ENCODE measurements at regions not wholly inside any gene's neighbourhood (a gene's known extent, or its start where the extent isn't known, plus 50 kb on each side); places are given as distances from the start of the nearest gene placed in this dataset.

- Histone ChIP-seq H3K27me3 (ENCODE audit: control insufficient read depth in 2 of 2, insufficient read depth in 2 of 2, low read length in 2 of 2) (peaks cover 12 to 40% of the 10 kb centered on the region in 2 experiments), H3K4me1 (replicated peaks in 1 of 2; ENCODE audit: control insufficient read depth in 2 of 2, insufficient read depth in 2 of 2, low read length in 2 of 2) (no peaks in the 10 kb centered on the region), H3K79me2 (ENCODE audit: control insufficient read depth, insufficient read depth, low read length) (no peaks in the 10 kb centered on the region), H2AFZ (ENCODE audit: low read depth, low read length) (no peak overlapping the region), H4K20me1 (replicated peaks; ENCODE audit: control insufficient read depth, insufficient read depth, low read length) (no peaks in the 10 kb centered on the region), H3K9me1 (ENCODE audit: control insufficient read depth, insufficient read depth, low read length) (no peaks in the 10 kb centered on the region), H3K36me3 (ENCODE audit: control insufficient read depth, insufficient read depth, low read length) (no peaks in the 10 kb centered on the region), H3K27ac (ENCODE audit: extremely low read depth, low read depth, low read length) (no peak overlapping the region), H3K4me2 (ENCODE audit: insufficient read depth, low read length) (no peak overlapping the region), H3K9ac (ENCODE audit: insufficient read depth in 1 of 2, low read depth in 2 of 2, low read length in 2 of 2) (no peak overlapping the region), H3K9me3 (replicated peaks; ENCODE audit: control insufficient read depth, insufficient read depth, low read depth, low read length) (no peaks in the 10 kb centered on the region), H3K4me3 (no peak overlapping the region)
- ChIA-PET CTCF (ENCODE audit: low intra/inter-chr PET ratio) (no interaction called here), POLR2A (no interaction called here)
- in situ Hi-C loops (cut with MboI) (no loop called here), intact Hi-C loops (cut with micrococcal nuclease) (no loop called here)
- FAIRE-seq (no peak), DNase-seq (ENCODE audit: extremely low read depth in 1 of 4, low spot score in 3 of 4) (no peak), ATAC-seq (no peak)
- WGBS (ENCODE audit: insufficient coverage, low coverage, missing lambda C conversion rate) = 3% methylated on average over 2 of the region's 2 CpGs
- no TSS peak for BruUV-seq (replicated peaks)
- TF ChIP-seq ZNF398 (CRISPR knock-in tag; IDR thresholded peaks at IDR 0.05) (no peak), ZSCAN29 (IDR thresholded peaks at IDR 0.05) (no peak), ATF2 (CRISPR knock-in tag; IDR thresholded peaks at IDR 0.05) (no peak), ZNF436 (CRISPR knock-in tag; IDR thresholded peaks at IDR 0.05) (no peak), PRDM10 (IDR thresholded peaks at IDR 0.05; ENCODE audit: partially characterized antibody) (no peak), SMARCE1 (IDR thresholded peaks at IDR 0.05) (no peak), STAT6 (CRISPR knock-in tag; IDR thresholded peaks at IDR 0.05) (no peak), TGIF2 (CRISPR knock-in tag; IDR thresholded peaks at IDR 0.05) (no peak), UBTF (IDR thresholded peaks at IDR 0.05; ENCODE audit: borderline replicate concordance in 1 of 2, low read depth in 2 of 2, low read length in 2 of 2) (no peak)
Observed at GRCh38 chr3:150073031-150073430, 102.3 kb upstream of the PFN2 start.
